Lung (tissue), 11 donors: ENCODE measurements at regions not wholly inside any gene's neighbourhood (a gene's known extent, or its start where the extent isn't known, plus 50 kb on each side); places are given as distances from the start of the nearest gene placed in this dataset.

Experiments used
- ATAC-seq: fragments of 200-7000 bp; cut with Tn5 transposase; one replicate; pipeline ENCODE4 v1.9.1; 2020; ENCODE audit warnings: moderate number of reproducible peaks; ENCODE audit not compliant: insufficient read depth, low FRiP score
- DNase-seq, 3 donors: peaks; one replicate each; pipeline ENCODE4 v3.0.0-alpha.2; 2013 to 2017
- H3K27ac ChIP-seq, 2 donors: one replicate each; pipeline ENCODE4 v1.5.1; 2013; ENCODE audit warnings: mild to moderate bottlenecking in 2 of 2, moderate library complexity in 2 of 2, control low read depth in 1 of 2, inconsistent platforms in 1 of 2, low read depth in 1 of 2, low read length in 1 of 2
- H3K27me3 ChIP-seq, 3 donors: one replicate each; pipeline ENCODE4 v1.5.1; 2013; ENCODE audit warnings: low read length in 2 of 3; ENCODE audit not compliant: control insufficient read depth in 3 of 3, insufficient read depth in 3 of 3
- H3K36me3 ChIP-seq, 4 donors: one replicate each; pipeline ENCODE4 v1.5.1; 2013; ENCODE audit warnings: low read length in 4 of 4, mild to moderate bottlenecking in 1 of 4, moderate library complexity in 1 of 4; ENCODE audit not compliant: control insufficient read depth in 4 of 4, insufficient read depth in 4 of 4
- H3K4me1 ChIP-seq, 5 donors: one replicate each; pipeline ENCODE4 v1.5.1; 2013; ENCODE audit warnings: low read length in 5 of 5, mild to moderate bottlenecking in 2 of 5, moderate library complexity in 1 of 5; ENCODE audit not compliant: control insufficient read depth in 5 of 5, insufficient read depth in 5 of 5
- H3K4me3 ChIP-seq: one replicate; pipeline ENCODE4 v1.5.1; 2013; ENCODE audit warnings: mild to moderate bottlenecking, control low read depth, moderate library complexity
- H3K9ac ChIP-seq, 2 donors: one replicate each; pipeline ENCODE4 v1.5.1; 2013; ENCODE audit warnings: low read length in 2 of 2, control low read depth in 1 of 2; ENCODE audit not compliant: insufficient read depth in 1 of 2
- H3K9me3 ChIP-seq, 4 donors: one replicate each; pipeline ENCODE4 v1.5.1; 2013; ENCODE audit warnings: low read length in 3 of 4, mild to moderate bottlenecking in 1 of 4, moderate library complexity in 1 of 4; ENCODE audit not compliant: control insufficient read depth in 4 of 4, insufficient read depth in 3 of 4
- WGBS, 2 donors: extraction: QIAGEN DNeasy Blood & Tissue Kit; methylation state at CpG; one replicate each; pipeline ENCODE4 v1.1.7; 2013; 5-methylcytosine and 5-hydroxymethylcytosine counted together
- TF ChIP-seq, protein P1 (sequence below): IDR thresholded peaks from 2 replicates; pipeline ENCODE4 v1.5.1; 2012; ENCODE audit warnings: mild to moderate bottlenecking; ENCODE audit errors: control extremely low read depth, extremely low read depth
- donor health status: control.
- donor health status: control.
- donor health status: Bipolar disorder and iron deficiency.
- donor health status: healthy.
- donor health status: DM: yes; HTN: yes; CAD: no.

DNA sequence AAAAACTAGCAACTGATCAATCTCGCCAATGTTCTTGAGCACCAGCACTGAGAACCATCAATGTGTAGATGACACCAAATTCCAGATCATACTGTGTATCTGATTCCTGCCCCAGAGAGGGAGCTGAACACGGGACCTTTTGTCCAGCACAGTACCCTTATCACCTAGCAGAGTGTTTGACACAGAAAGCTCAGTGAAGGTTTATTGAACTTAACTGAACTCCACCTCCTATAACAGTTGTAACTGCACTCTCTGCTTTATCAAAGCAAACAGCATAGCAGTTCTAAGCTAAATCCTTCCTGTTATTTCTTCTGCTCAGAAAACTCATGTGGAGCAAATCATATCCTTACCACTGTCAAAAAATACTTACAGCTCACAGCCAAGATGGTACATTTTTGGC, 183.4 kb upstream of the SLCO3A1 start:
- no peaks in the 10 kb centered on the region for H3K27me3 ChIP-seq
- ATAC-seq (no peak), DNase-seq (no peak)
- WGBS, 2 donors, result 65 to 67% methylated on average over 2 of the region's 2 CpGs
- no peaks in the 10 kb centered on the region for H3K4me1 ChIP-seq
- H3K27ac ChIP-seq, result no peak overlapping the region
- TF ChIP-seq, protein P1, sequence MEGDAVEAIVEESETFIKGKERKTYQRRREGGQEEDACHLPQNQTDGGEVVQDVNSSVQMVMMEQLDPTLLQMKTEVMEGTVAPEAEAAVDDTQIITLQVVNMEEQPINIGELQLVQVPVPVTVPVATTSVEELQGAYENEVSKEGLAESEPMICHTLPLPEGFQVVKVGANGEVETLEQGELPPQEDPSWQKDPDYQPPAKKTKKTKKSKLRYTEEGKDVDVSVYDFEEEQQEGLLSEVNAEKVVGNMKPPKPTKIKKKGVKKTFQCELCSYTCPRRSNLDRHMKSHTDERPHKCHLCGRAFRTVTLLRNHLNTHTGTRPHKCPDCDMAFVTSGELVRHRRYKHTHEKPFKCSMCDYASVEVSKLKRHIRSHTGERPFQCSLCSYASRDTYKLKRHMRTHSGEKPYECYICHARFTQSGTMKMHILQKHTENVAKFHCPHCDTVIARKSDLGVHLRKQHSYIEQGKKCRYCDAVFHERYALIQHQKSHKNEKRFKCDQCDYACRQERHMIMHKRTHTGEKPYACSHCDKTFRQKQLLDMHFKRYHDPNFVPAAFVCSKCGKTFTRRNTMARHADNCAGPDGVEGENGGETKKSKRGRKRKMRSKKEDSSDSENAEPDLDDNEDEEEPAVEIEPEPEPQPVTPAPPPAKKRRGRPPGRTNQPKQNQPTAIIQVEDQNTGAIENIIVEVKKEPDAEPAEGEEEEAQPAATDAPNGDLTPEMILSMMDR, result no peak
- H3K4me3 ChIP-seq, result no peak overlapping the region
- H3K9ac ChIP-seq, result no peak overlapping the region
- peaks cover 0 to 9% (median under 1%) of the 10 kb centered on the region in 4 donors for H3K9me3 ChIP-seq
- no peaks in the 10 kb centered on the region for H3K36me3 ChIP-seq

DNA sequence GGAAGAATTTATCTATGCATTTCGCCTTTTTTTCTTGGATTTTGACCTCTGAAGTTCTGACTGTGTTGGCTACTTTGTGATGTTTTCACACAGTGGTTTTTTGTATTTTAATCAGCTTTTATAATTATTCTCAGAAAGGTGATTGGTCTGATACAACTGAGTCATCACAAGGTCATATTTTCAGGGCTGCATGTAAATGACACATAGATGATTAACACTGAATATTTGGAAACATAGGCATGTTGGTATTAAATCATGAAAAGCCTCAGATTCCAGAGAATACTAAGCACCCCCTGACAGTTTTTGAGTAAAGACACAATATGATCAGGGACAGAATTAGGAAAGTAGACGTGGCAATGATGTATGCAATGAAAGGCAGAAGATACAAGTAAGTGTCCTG, 175.5 kb upstream of the SLCO3A1 start:
- TF ChIP-seq, protein P1, result no peak
- Histone ChIP-seq H3K36me3 (no peaks in the 10 kb centered on the region), H3K9me3 (peaks cover 0 to 9% (median 1%) of the 10 kb centered on the region in 4 donors), H3K27me3 (peaks cover 0 to 4% (median 0%) of the 10 kb centered on the region in 3 donors), H3K9ac (no peak overlapping the region), H3K4me1 (no peaks in the 10 kb centered on the region), H3K27ac (no peak overlapping the region), H3K4me3 (no peak overlapping the region)
- WGBS, 2 donors, result 82 to 90% methylated on average over 2 of the region's 2 CpGs
- DNase-seq (no peak), ATAC-seq (no peak)

DNA sequence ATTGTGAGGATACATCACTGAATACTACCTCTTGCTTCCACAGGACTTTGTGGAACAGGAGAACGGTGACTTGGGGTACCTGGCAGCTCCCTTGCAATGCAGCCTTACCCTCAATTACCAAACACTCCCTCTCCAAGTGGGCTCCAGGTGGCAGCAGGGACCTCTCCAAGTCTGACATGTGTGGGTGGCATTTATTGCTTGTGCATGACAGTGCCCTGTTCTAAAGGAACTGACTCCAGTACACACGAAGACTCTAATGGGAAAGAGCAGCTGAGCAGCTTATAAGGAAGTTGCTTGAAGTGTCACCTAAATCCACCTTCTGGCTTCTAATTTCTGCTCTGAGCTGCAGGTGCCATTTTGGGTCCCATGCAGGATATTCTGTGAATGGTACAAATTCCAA, 174.1 kb upstream of the SLCO3A1 start:
- WGBS, 2 donors, result 64 to 69% methylated on average over 2 of the region's 2 CpGs
- ATAC-seq, result no peak
- peaks cover 0 to 4% (median 0%) of the 10 kb centered on the region in 3 donors for H3K27me3 ChIP-seq

More for the DNA sequence above, 174.1 kb upstream of the SLCO3A1 start:
- no peak for DNase-seq
- Histone ChIP-seq H3K36me3 (no peaks in the 10 kb centered on the region), H3K9me3 (peaks cover 0 to 3% (median under 1%) of the 10 kb centered on the region in 4 donors), H3K27ac (no peak overlapping the region), H3K9ac (no peak overlapping the region), H3K4me1 (no peaks in the 10 kb centered on the region), H3K4me3 (no peak overlapping the region)
- TF ChIP-seq, protein P1, result no peak
